Lung (tissue), 11 donors: ENCODE measurements at regions not wholly inside any gene's neighbourhood (a gene's known extent, or its start where the extent isn't known, plus 50 kb on each side); places are given as distances from the start of the nearest gene placed in this dataset.

Experiments used
- ATAC-seq: fragments of 200-7000 bp; cut with Tn5 transposase; one replicate; pipeline ENCODE4 v1.9.1; 2020; ENCODE audit warnings: moderate number of reproducible peaks; ENCODE audit not compliant: insufficient read depth, low FRiP score
- DNase-seq, 3 donors: peaks; one replicate each; pipeline ENCODE4 v3.0.0-alpha.2; 2013 to 2017
- H3K27ac ChIP-seq, 2 donors: one replicate each; pipeline ENCODE4 v1.5.1; 2013; ENCODE audit warnings: mild to moderate bottlenecking in 2 of 2, moderate library complexity in 2 of 2, control low read depth in 1 of 2, inconsistent platforms in 1 of 2, low read depth in 1 of 2, low read length in 1 of 2
- H3K27me3 ChIP-seq, 3 donors: one replicate each; pipeline ENCODE4 v1.5.1; 2013; ENCODE audit warnings: low read length in 2 of 3; ENCODE audit not compliant: control insufficient read depth in 3 of 3, insufficient read depth in 3 of 3
- H3K36me3 ChIP-seq, 4 donors: one replicate each; pipeline ENCODE4 v1.5.1; 2013; ENCODE audit warnings: low read length in 4 of 4, mild to moderate bottlenecking in 1 of 4, moderate library complexity in 1 of 4; ENCODE audit not compliant: control insufficient read depth in 4 of 4, insufficient read depth in 4 of 4
- H3K4me1 ChIP-seq, 5 donors: one replicate each; pipeline ENCODE4 v1.5.1; 2013; ENCODE audit warnings: low read length in 5 of 5, mild to moderate bottlenecking in 2 of 5, moderate library complexity in 1 of 5; ENCODE audit not compliant: control insufficient read depth in 5 of 5, insufficient read depth in 5 of 5
- H3K4me3 ChIP-seq: one replicate; pipeline ENCODE4 v1.5.1; 2013; ENCODE audit warnings: mild to moderate bottlenecking, control low read depth, moderate library complexity
- H3K9ac ChIP-seq, 2 donors: one replicate each; pipeline ENCODE4 v1.5.1; 2013; ENCODE audit warnings: low read length in 2 of 2, control low read depth in 1 of 2; ENCODE audit not compliant: insufficient read depth in 1 of 2
- H3K9me3 ChIP-seq, 4 donors: one replicate each; pipeline ENCODE4 v1.5.1; 2013; ENCODE audit warnings: low read length in 3 of 4, mild to moderate bottlenecking in 1 of 4, moderate library complexity in 1 of 4; ENCODE audit not compliant: control insufficient read depth in 4 of 4, insufficient read depth in 3 of 4
- CTCF ChIP-seq: IDR thresholded peaks from 2 replicates; pipeline ENCODE4 v1.5.1; 2012; ENCODE audit warnings: mild to moderate bottlenecking; ENCODE audit errors: control extremely low read depth, extremely low read depth
- WGBS, 2 donors: extraction: QIAGEN DNeasy Blood & Tissue Kit; methylation state at CpG; one replicate each; pipeline ENCODE4 v1.1.7; 2013; 5-methylcytosine and 5-hydroxymethylcytosine counted together
- donor health status: control.
- donor health status: control.
- donor health status: Bipolar disorder and iron deficiency.
- donor health status: healthy.
- donor health status: DM: yes; HTN: yes; CAD: no.

- H3K9me3 ChIP-seq, result no peaks in the 10 kb centered on the region
- no peaks in the 10 kb centered on the region for H3K27me3 ChIP-seq
- no peak overlapping the region for H3K27ac ChIP-seq
- peak overlapping the region in 1 of 2 donors; percentile 40 for H3K9ac ChIP-seq
- peaks cover 5 to 42% (median 9%) of the 10 kb centered on the region in 5 donors for H3K4me1 ChIP-seq
- no peaks in the 10 kb centered on the region for H3K36me3 ChIP-seq
- no peak for ATAC-seq
- DNase-seq, result peak in 1 of 3 donors; percentile 24
- no peak for TF ChIP-seq CTCF
- 1% methylated on average over 45 to 109 of the region's 109 CpGs for WGBS, 2 donors
- peak overlapping the region; percentile 70 for H3K4me3 ChIP-seq
Observed at GRCh38 chr11:129278586-129279319, 86.6 kb upstream of the ARHGAP32 start.

DNA sequence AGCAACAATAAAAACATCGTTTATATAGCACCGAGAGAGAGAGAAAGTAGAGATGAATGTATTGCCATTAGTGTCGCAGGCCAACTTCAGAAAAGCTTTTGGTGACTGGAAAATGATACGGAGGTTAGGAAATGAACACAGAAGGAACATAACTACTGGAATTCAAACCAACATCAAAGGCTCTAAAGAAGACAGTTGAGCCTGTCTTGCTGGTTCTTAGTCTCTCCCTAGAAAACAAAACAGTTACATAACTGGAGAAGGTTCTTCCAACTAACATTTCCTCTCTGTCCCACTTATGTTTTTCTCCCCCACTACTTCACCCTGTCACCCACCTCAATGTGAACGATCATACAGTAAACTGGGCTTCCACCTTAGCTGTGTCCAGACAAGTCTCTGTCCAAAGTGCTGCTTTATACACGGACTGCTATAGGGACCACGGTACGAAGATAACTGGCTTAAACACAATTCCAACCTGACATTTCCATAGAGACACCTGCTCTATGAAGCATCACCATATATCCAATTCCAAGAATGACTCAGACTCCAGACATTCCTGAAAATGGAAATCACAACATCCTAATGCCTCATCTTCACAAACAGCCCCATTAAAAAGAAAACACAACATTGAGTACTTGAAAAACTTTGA is 85.2 kb upstream of the ARHGAP32 start:
- peaks cover 5 to 42% (median 12%) of the 10 kb centered on the region in 5 donors for H3K4me1 ChIP-seq
- no peaks in the 10 kb centered on the region for H3K27me3 ChIP-seq
- ATAC-seq (no peak), DNase-seq (no peak)
- no peaks in the 10 kb centered on the region for H3K36me3 ChIP-seq
- H3K27ac ChIP-seq, result no peak overlapping the region
- 72 to 83% methylated on average over 8 of the region's 8 CpGs for WGBS, 2 donors
- H3K4me3 ChIP-seq, result no peak overlapping the region
- H3K9ac ChIP-seq, result no peak overlapping the region
- no peaks in the 10 kb centered on the region for H3K9me3 ChIP-seq
- TF ChIP-seq CTCF, result no peak

- no peak for TF ChIP-seq CTCF
- WGBS, 2 donors, result 71 to 89% methylated on average over 3 of the region's 3 CpGs
- H3K27me3 ChIP-seq, result no peaks in the 10 kb centered on the region
Observed at GRCh38 chr11:129275828-129276227, 83.7 kb upstream of the ARHGAP32 start.

More at GRCh38 chr11:129275828-129276227, 83.7 kb upstream of the ARHGAP32 start:
- ATAC-seq (no peak), DNase-seq (no peak)
- Histone ChIP-seq H3K9ac (no peak overlapping the region), H3K36me3 (no peaks in the 10 kb centered on the region), H3K9me3 (no peaks in the 10 kb centered on the region), H3K4me1 (peaks cover 5 to 42% (median 12%) of the 10 kb centered on the region in 5 donors), H3K27ac (no peak overlapping the region), H3K4me3 (no peak overlapping the region)
